HFFc6 (cell line): ENCODE measurements at regions not wholly inside any gene's neighbourhood (a gene's known extent, or its start where the extent isn't known, plus 50 kb on each side); places are given as distances from the start of the nearest gene placed in this dataset.

Experiments used
- DNase-seq: peaks from one replicate; pipeline ENCODE4 v3.0.0-alpha.2; 2018
- H3K27ac Mint-ChIP-seq: 2 replicates; pipeline ENCODE4 v1.8.0; 2020; ENCODE audit warnings: mild to moderate bottlenecking, mixed read lengths
- H3K27me3 Mint-ChIP-seq: 2 replicates; pipeline ENCODE4 v1.8.0; 2021; ENCODE audit warnings: mild to moderate bottlenecking, moderate library complexity, mixed read lengths; ENCODE audit not compliant: insufficient read depth
- H3K36me3 Mint-ChIP-seq: 2 replicates; pipeline ENCODE4 v1.8.0; 2021; ENCODE audit warnings: low read depth, mixed read lengths
- H3K4me1 Mint-ChIP-seq: 2 replicates; pipeline ENCODE4 v1.8.0; 2020; ENCODE audit warnings: low read depth, mixed read lengths
- H3K4me3 Mint-ChIP-seq: 2 replicates; pipeline ENCODE4 v1.8.0; 2020; ENCODE audit warnings: mild to moderate bottlenecking, moderate library complexity, mixed read lengths
- H3K9me3 Mint-ChIP-seq: 2 replicates; pipeline ENCODE4 v1.8.0; 2020; ENCODE audit warnings: mild to moderate bottlenecking, mixed read lengths
- CTCF ChIP-seq: fragments of 200-600 bp; sonication (generic); IDR thresholded peaks from 2 replicates; pipeline ENCODE4 v1.5.0; 2021; ENCODE audit warnings: antibody characterized with exemption, mild to moderate bottlenecking

- no peak overlapping the region for H3K4me3 Mint-ChIP-seq
- H3K4me1 Mint-ChIP-seq: peaks cover 51% of the 10 kb centered on the region
- no peak for DNase-seq
- no peaks in the 10 kb centered on the region for H3K9me3 Mint-ChIP-seq
- H3K27me3 Mint-ChIP-seq: no peaks in the 10 kb centered on the region
- H3K27ac Mint-ChIP-seq: no peak overlapping the region
- no peak for TF ChIP-seq CTCF
- H3K36me3 Mint-ChIP-seq: peaks cover 19% of the 10 kb centered on the region
Observed at GRCh38 chr9:78940121-78940855, 631.5 kb upstream of the TLE4 start.

- Mint-ChIP-seq H3K9me3 (peaks cover 25% of the 10 kb centered on the region), H3K4me1 (peaks cover 9% of the 10 kb centered on the region), H3K27me3 (no peaks in the 10 kb centered on the region), H3K4me3 (no peak overlapping the region), H3K27ac (peak overlapping the region; percentile 3; the same call in 1 of the 2 replicates), H3K36me3 (peaks cover 36% of the 10 kb centered on the region)
- TF ChIP-seq CTCF: no peak
- no peak for DNase-seq
Observed at GRCh38 chr9:78954286-78954685, 617.5 kb upstream of the TLE4 start.

GRCh38 chr9:78958892-78959291 is 612.9 kb upstream of the TLE4 start:
- H3K27ac Mint-ChIP-seq: no peak overlapping the region
- DNase-seq: no peak
- H3K36me3 Mint-ChIP-seq: peaks cover 41% of the 10 kb centered on the region
- H3K4me3 Mint-ChIP-seq: no peak overlapping the region
- H3K9me3 Mint-ChIP-seq: peaks cover 32% of the 10 kb centered on the region
- peaks cover 19% of the 10 kb centered on the region for H3K4me1 Mint-ChIP-seq
- no peaks in the 10 kb centered on the region for H3K27me3 Mint-ChIP-seq
- TF ChIP-seq CTCF: peak; percentile 27

GRCh38 chr9:78962156-78962555 is 609.6 kb upstream of the TLE4 start:
- H3K9me3 Mint-ChIP-seq: peaks cover 32% of the 10 kb centered on the region
- no peak for TF ChIP-seq CTCF
- H3K4me1 Mint-ChIP-seq: peaks cover 33% of the 10 kb centered on the region
- peaks cover 1% of the 10 kb centered on the region; the same call in 1 of the 2 replicates for H3K27me3 Mint-ChIP-seq
- no peak overlapping the region for H3K27ac Mint-ChIP-seq
- peaks cover 35% of the 10 kb centered on the region for H3K36me3 Mint-ChIP-seq
- DNase-seq: no peak
- H3K4me3 Mint-ChIP-seq: no peak overlapping the region

GRCh38 chr9:78963911-78964310 is 607.9 kb upstream of the TLE4 start:
- H3K9me3 Mint-ChIP-seq: peaks cover 26% of the 10 kb centered on the region
- H3K36me3 Mint-ChIP-seq: peaks cover 26% of the 10 kb centered on the region
- DNase-seq: no peak
- peaks cover 44% of the 10 kb centered on the region for H3K4me1 Mint-ChIP-seq
- peaks cover 1% of the 10 kb centered on the region; the same call in 1 of the 2 replicates for H3K27me3 Mint-ChIP-seq
- no peak overlapping the region for H3K27ac Mint-ChIP-seq
- no peak overlapping the region for H3K4me3 Mint-ChIP-seq
- no peak for TF ChIP-seq CTCF
